ENCODE measurements at regions not wholly inside any gene's neighbourhood (a gene's known extent, or its start where the extent isn't known, plus 50 kb on each side); places are given as distances from the start of the nearest gene placed in this dataset.

DNA sequence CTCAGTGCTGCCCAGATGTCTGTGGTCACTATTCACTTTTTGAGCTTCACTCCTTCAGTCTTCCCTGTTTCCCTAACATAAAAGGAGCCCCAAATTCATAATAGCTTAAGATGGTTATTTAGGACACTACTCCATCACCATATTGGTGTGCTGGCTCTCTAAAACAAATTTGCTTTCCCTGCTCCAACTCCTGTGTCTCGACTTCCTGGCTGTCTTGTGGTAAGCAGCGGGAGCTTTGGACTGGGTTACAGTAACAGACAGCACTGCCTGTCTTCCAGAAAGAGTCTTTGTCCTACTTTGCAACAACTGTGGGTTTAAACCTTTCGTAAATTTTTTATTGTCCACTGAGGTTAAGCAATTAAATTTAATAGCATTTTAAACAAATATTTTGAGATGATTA, 389.4 kb downstream of the CDH9 start:
- peaks cover 4% of the 10 kb centered on the region; the same call in 1 of the 2 replicates for H3K9me3 ChIP-seq (ENCODE audit: control insufficient read depth, insufficient read depth, low read length)
- WGBS, 2 experiments (ENCODE audit: extremely low coverage in 2 of 2, insufficient read length in 1 of 2): no CpG with 5 or more reads among the region's 3 CpGs

More for the DNA sequence above, 389.4 kb downstream of the CDH9 start:
- Histone ChIP-seq H3K23ac (ENCODE audit: low read depth, low read length) (no peak overlapping the region), H4K5ac (ENCODE audit: low read depth, low read length) (no peak overlapping the region), H3K27ac (ENCODE audit: insufficient read depth, low read length) (no peak overlapping the region), H3K36me3 (ENCODE audit: control insufficient read depth, insufficient read depth, low read length) (no peaks in the 10 kb centered on the region), H4K8ac (ENCODE audit: low read depth in 2 of 2, low read length in 2 of 2) (no peak overlapping the region), H3K56ac (ENCODE audit: extremely low read depth, insufficient read depth, low read length) (no peak overlapping the region), H2BK120ac (ENCODE audit: low read depth, low read length) (no peak overlapping the region), H3K27me3 (ENCODE audit: control insufficient read depth, insufficient read depth, low read length) (no peaks in the 10 kb centered on the region), H3K9me1 (ENCODE audit: insufficient read depth, low read length) (no peaks in the 10 kb centered on the region), H3K18ac (ENCODE audit: low read depth, low read length) (no peak overlapping the region), H2BK15ac (ENCODE audit: low read depth, low read length) (no peak overlapping the region), H2BK20ac (ENCODE audit: low read depth, low read length) (no peak overlapping the region), H3K9ac (ENCODE audit: low read depth, low read length) (no peak overlapping the region), H4K20me1 (ENCODE audit: insufficient read depth, low read length) (no peaks in the 10 kb centered on the region), H3K4ac (ENCODE audit: low read depth, low read length) (no peak overlapping the region), H3K14ac (replicated peaks; ENCODE audit: low read depth, low read length) (no peak overlapping the region), H4K91ac (ENCODE audit: insufficient read depth, low read depth, low read length) (no peak overlapping the region), H2AK9ac (replicated peaks; ENCODE audit: low read depth, low read length, poor library complexity) (no peak overlapping the region), H2AK5ac (ENCODE audit: low read depth, low read length) (no peak overlapping the region), H2BK5ac (ENCODE audit: low read depth, low read length, poor library complexity, severe bottlenecking) (no peak overlapping the region), H3K79me1 (ENCODE audit: low read depth in 1 of 2, low read length in 2 of 2) (no peaks in the 10 kb centered on the region), H2AFZ (replicated peaks; ENCODE audit: low read length, poor library complexity) (no peak overlapping the region), H3K4me2 (ENCODE audit: low read depth, low read length) (no peak overlapping the region), H3K4me1 (ENCODE audit: control insufficient read depth, insufficient read depth, low read length) (no peaks in the 10 kb centered on the region), H3K4me3 (ENCODE audit: insufficient read depth, low read depth, low read length) (no peak overlapping the region)
- in situ Hi-C loops (cut with MboI; ENCODE audit: low sequenced_read_pairs) (no loop called here), dilution Hi-C loops (cut with HindIII; ENCODE audit: low sequenced_read_pairs, unreplicated experiment) (no loop called here), intact Hi-C loops (cut with micrococcal nuclease) (no loop called here)
- ChIA-PET POLR2A (ENCODE audit: unreplicated experiment) (no interaction called here), CTCF (interaction anchor here (0.6 kb wide), 1 partner anchor 10 kb away, joined by 3 read pairs; no protein-coding TSS in a partner anchor)
- BruUV-seq (replicated peaks): no TSS peak
- ATAC-seq (ENCODE audit: low read depth): no peak
- no peak for DNase-seq
- TF ChIP-seq CHD1 (IDR thresholded peaks at IDR 0.05; ENCODE audit: low read depth, low read length): no peak
- no peak for TF ChIP-seq POLR2A (IDR thresholded peaks at IDR 0.05; ENCODE audit: low read depth, low read length)

All from IMR-90 (cell line).